ENCODE measurements at regions not wholly inside any gene's neighbourhood (a gene's known extent, or its start where the extent isn't known, plus 50 kb on each side); places are given as distances from the start of the nearest gene placed in this dataset.

- TF ChIP-seq POLR2A (IDR thresholded peaks at IDR 0.05; ENCODE audit: low read depth, low read length) = no peak
- no peak for TF ChIP-seq PAX5 (IDR thresholded peaks at IDR 0.05; ENCODE audit: insufficient read depth, low read length, severe bottlenecking)
- no peak for TF ChIP-seq POLR2AphosphoS5 (IDR thresholded peaks at IDR 0.05; ENCODE audit: low read depth, low read length)
These were observed 316.0 kb downstream of the LMO4 start for GRCh38 chr1:87644579-87645190.
